Liver (tissue), 8 donors: ENCODE measurements at regions not wholly inside any gene's neighbourhood (a gene's known extent, or its start where the extent isn't known, plus 50 kb on each side); places are given as distances from the start of the nearest gene placed in this dataset.

Source experiments
- DNase-seq: peaks from one replicate; pipeline ENCODE4 v3.0.0-alpha.2; 2017; ENCODE audit warnings: low spot score
- H3K27ac ChIP-seq, 2 donors: one replicate each; pipeline ENCODE4 v1.7.0; 2013; ENCODE audit warnings: inconsistent platforms in 2 of 2, low read length in 2 of 2, control low read depth in 1 of 2, low read depth in 1 of 2, mild to moderate bottlenecking in 1 of 2
- H3K27me3 ChIP-seq, 4 donors: one replicate each; pipeline versions ENCODE4 v1.6.1 to v1.7.0; 2013; ENCODE audit warnings: low read length in 3 of 4, inconsistent platforms in 1 of 4, mild to moderate bottlenecking in 1 of 4, moderate library complexity in 1 of 4; ENCODE audit not compliant: control insufficient read depth in 4 of 4, insufficient read depth in 4 of 4
- H3K36me3 ChIP-seq, 4 donors: one replicate each; pipeline versions ENCODE4 v1.6.1 to v1.7.0; 2013; ENCODE audit warnings: low read length in 3 of 4, mild to moderate bottlenecking in 3 of 4, low read depth in 1 of 4, moderate library complexity in 1 of 4; ENCODE audit not compliant: control insufficient read depth in 4 of 4, insufficient read depth in 3 of 4
- H3K4me1 ChIP-seq, 4 donors: one replicate each; pipeline versions ENCODE4 v1.6.1 to v1.7.0; 2013; ENCODE audit warnings: low read length in 3 of 4, mild to moderate bottlenecking in 3 of 4, moderate library complexity in 1 of 4; ENCODE audit not compliant: control insufficient read depth in 4 of 4, insufficient read depth in 4 of 4
- H3K4me3 ChIP-seq, 3 donors: one replicate each; pipeline versions ENCODE4 v1.6.1 to v1.7.0; 2013; ENCODE audit warnings: low read length in 3 of 3, control low read depth in 1 of 3, low read depth in 1 of 3, mild to moderate bottlenecking in 1 of 3
- H3K9ac ChIP-seq, 2 donors: one replicate each; pipeline ENCODE4 v1.7.0; 2013; ENCODE audit warnings: low read length in 2 of 2, mild to moderate bottlenecking in 2 of 2, moderate library complexity in 2 of 2, control low read depth in 1 of 2, low read depth in 1 of 2
- H3K9me3 ChIP-seq, 4 donors: one replicate each; pipeline versions ENCODE4 v1.6.1 to v1.7.0; 2013; ENCODE audit warnings: low read length in 3 of 4; ENCODE audit not compliant: control insufficient read depth in 4 of 4
- EGR1 ChIP-seq, 2 donors: IDR thresholded peaks; 2 replicates each; pipeline ENCODE4 v1.6.1; 2016 to 2018; ENCODE audit warnings: antibody characterized with exemption in 2 of 2, low read depth in 2 of 2
- FOXA1 ChIP-seq: IDR thresholded peaks from 2 replicates; pipeline ENCODE4 v1.6.1; 2016; ENCODE audit warnings: antibody characterized with exemption
- FOXA2 ChIP-seq: IDR thresholded peaks from 2 replicates; pipeline ENCODE4 v1.6.1; 2016; ENCODE audit warnings: antibody characterized with exemption
- GABPA ChIP-seq, 2 donors: IDR thresholded peaks in 1 of 2; conservative IDR thresholded peaks in 1 of 2; 2 replicates each; pipeline ENCODE4 v1.6.1; 2016; ENCODE audit warnings: antibody characterized with exemption in 2 of 2, mild to moderate bottlenecking in 1 of 2, moderate library complexity in 1 of 2
- HNF4A ChIP-seq, 2 donors: conservative IDR thresholded peaks; 2 replicates each; pipeline ENCODE4 v1.6.1; 2016; ENCODE audit warnings: antibody characterized with exemption in 2 of 2, mild to moderate bottlenecking in 2 of 2
- HNF4G ChIP-seq: IDR thresholded peaks from 2 replicates; pipeline ENCODE4 v1.6.1; 2016; ENCODE audit warnings: antibody characterized with exemption
- JUND ChIP-seq, 2 donors: IDR thresholded peaks; 2 replicates each; pipeline ENCODE4 v1.6.1; 2016; ENCODE audit warnings: antibody characterized with exemption in 2 of 2
- NR2F2 ChIP-seq: IDR thresholded peaks from 2 replicates; pipeline ENCODE4 v1.6.1; 2016; ENCODE audit warnings: antibody characterized with exemption
- RAD21 ChIP-seq, 2 donors: IDR thresholded peaks; 2 replicates each; pipeline ENCODE4 v1.6.1; 2016; ENCODE audit warnings: antibody characterized with exemption in 2 of 2, mild to moderate bottlenecking in 2 of 2
- RXRA ChIP-seq, 2 donors: IDR thresholded peaks; 2 replicates each; pipeline ENCODE4 v1.6.1; 2017 to 2018; ENCODE audit warnings: antibody characterized with exemption in 2 of 2, mild to moderate bottlenecking in 1 of 2
- SP1 ChIP-seq: IDR thresholded peaks from 2 replicates; pipeline ENCODE4 v1.6.1; 2018; ENCODE audit warnings: antibody characterized with exemption, mild to moderate bottlenecking
- TAF1 ChIP-seq: conservative IDR thresholded peaks from 2 replicates; pipeline ENCODE4 v1.6.1; 2016; ENCODE audit warnings: antibody characterized with exemption, mild to moderate bottlenecking
- YY1 ChIP-seq: IDR thresholded peaks from 2 replicates; pipeline ENCODE4 v1.6.1; 2016; ENCODE audit warnings: antibody characterized with exemption, mild to moderate bottlenecking
- WGBS: extraction: QIAGEN DNeasy Blood & Tissue Kit; methylation state at CpG from one replicate; pipeline ENCODE4 v1.1.7; 2013; 5-methylcytosine and 5-hydroxymethylcytosine counted together
- TF ChIP-seq, protein P1 (sequence below): IDR thresholded peaks from 2 replicates; pipeline ENCODE4 v1.6.1; 2016; ENCODE audit warnings: antibody characterized with exemption
- TF ChIP-seq, protein P2 (sequence below): IDR thresholded peaks from 2 replicates; pipeline ENCODE4 v1.6.1; 2016; ENCODE audit warnings: antibody characterized with exemption, mild to moderate bottlenecking
- TF ChIP-seq, protein P3 (sequence below): IDR thresholded peaks from 2 replicates; pipeline ENCODE4 v1.6.1; 2016; ENCODE audit warnings: antibody characterized with exemption
- TF ChIP-seq, protein P4 (sequence below): fragments of 150-350 bp; IDR thresholded peaks from 2 replicates; pipeline ENCODE4 v1.5.1; 2017; ENCODE audit warnings: improper control_type of control experiment, low read depth, low read length; ENCODE audit not compliant: missing input control
- TF ChIP-seq, protein P5 (sequence below): IDR thresholded peaks from 2 replicates; pipeline ENCODE4 v1.6.1; 2016; ENCODE audit warnings: antibody characterized with exemption
- donor health status: healthy.
- donor health status: healthy.
- donor health status: healthy.
- donor health status: healthy.
- donor health status: healthy.

DNA sequence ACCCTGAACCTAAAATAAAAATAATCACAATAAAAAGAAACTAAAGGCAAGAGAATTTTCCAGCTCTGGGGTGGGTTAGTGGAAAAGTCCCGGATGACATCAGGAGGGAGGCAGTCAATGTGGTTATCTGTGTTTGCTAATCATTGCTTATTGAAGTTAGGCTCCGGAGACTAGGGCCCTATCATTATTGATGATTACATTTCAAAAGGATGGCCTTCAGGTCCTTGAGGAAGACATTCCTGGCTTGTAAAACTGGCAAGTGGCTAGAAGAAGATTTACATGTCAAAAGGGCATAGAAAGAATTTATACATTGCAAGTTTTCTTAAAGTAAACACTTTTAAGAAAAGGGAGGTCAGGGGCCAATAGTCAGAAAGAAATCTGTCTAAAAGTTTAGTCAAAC lies 123.4 kb downstream of the POSTN start:
- H3K27ac ChIP-seq: no peak overlapping the region
- no peaks in the 10 kb centered on the region for H3K36me3 ChIP-seq
- no peak for DNase-seq
- 14% methylated on average over 2 of the region's 2 CpGs for WGBS
- no peaks in the 10 kb centered on the region for H3K27me3 ChIP-seq
- no peak overlapping the region for H3K4me3 ChIP-seq
- no peaks in the 10 kb centered on the region for H3K9me3 ChIP-seq
- H3K4me1 ChIP-seq: no peaks in the 10 kb centered on the region
- no peak for TF ChIP-seq EGR1 (IDR thresholded peaks at IDR 0.05; ENCODE audit: low read depth in 2 of 2)
- TF ChIP-seq, protein P1, sequence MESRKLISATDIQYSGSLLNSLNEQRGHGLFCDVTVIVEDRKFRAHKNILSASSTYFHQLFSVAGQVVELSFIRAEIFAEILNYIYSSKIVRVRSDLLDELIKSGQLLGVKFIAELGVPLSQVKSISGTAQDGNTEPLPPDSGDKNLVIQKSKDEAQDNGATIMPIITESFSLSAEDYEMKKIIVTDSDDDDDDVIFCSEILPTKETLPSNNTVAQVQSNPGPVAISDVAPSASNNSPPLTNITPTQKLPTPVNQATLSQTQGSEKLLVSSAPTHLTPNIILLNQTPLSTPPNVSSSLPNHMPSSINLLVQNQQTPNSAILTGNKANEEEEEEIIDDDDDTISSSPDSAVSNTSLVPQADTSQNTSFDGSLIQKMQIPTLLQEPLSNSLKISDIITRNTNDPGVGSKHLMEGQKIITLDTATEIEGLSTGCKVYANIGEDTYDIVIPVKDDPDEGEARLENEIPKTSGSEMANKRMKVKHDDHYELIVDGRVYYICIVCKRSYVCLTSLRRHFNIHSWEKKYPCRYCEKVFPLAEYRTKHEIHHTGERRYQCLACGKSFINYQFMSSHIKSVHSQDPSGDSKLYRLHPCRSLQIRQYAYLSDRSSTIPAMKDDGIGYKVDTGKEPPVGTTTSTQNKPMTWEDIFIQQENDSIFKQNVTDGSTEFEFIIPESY: no peak
- TF ChIP-seq, protein P2, sequence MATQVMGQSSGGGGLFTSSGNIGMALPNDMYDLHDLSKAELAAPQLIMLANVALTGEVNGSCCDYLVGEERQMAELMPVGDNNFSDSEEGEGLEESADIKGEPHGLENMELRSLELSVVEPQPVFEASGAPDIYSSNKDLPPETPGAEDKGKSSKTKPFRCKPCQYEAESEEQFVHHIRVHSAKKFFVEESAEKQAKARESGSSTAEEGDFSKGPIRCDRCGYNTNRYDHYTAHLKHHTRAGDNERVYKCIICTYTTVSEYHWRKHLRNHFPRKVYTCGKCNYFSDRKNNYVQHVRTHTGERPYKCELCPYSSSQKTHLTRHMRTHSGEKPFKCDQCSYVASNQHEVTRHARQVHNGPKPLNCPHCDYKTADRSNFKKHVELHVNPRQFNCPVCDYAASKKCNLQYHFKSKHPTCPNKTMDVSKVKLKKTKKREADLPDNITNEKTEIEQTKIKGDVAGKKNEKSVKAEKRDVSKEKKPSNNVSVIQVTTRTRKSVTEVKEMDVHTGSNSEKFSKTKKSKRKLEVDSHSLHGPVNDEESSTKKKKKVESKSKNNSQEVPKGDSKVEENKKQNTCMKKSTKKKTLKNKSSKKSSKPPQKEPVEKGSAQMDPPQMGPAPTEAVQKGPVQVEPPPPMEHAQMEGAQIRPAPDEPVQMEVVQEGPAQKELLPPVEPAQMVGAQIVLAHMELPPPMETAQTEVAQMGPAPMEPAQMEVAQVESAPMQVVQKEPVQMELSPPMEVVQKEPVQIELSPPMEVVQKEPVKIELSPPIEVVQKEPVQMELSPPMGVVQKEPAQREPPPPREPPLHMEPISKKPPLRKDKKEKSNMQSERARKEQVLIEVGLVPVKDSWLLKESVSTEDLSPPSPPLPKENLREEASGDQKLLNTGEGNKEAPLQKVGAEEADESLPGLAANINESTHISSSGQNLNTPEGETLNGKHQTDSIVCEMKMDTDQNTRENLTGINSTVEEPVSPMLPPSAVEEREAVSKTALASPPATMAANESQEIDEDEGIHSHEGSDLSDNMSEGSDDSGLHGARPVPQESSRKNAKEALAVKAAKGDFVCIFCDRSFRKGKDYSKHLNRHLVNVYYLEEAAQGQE: no peak
- no peak for TF ChIP-seq GABPA (IDR thresholded peaks at IDR 0.05 in 1 of 2, conservative IDR thresholded peaks at IDR 0.05 in 1 of 2)
- no peak for TF ChIP-seq SP1
- TF ChIP-seq FOXA1: no peak
- no peak for TF ChIP-seq RXRA (IDR thresholded peaks at IDR 0.05)
- TF ChIP-seq, protein P3, sequence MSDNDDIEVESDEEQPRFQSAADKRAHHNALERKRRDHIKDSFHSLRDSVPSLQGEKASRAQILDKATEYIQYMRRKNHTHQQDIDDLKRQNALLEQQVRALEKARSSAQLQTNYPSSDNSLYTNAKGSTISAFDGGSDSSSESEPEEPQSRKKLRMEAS: no peak
- H3K9ac ChIP-seq: no peak overlapping the region

DNA sequence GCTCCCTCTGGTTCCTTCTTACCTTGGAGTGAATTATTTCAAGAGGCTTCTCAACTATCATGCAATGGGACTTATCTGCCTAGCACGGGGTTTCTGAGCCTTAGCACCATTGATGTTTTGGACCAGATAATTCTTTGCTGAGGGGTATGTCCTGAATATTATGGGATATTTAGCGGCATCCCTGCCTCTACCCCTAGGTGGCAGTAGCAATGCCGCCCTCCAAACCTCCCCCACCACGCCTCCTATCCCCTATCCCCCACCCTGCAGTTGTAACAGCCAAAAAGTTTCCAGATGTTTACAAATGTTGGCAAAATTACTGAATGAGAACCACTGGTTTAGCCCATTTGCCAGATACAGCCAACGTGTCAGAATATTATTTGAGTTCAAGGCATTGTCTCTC lies 125.5 kb downstream of the POSTN start:
- WGBS: 74% methylated on average over 5 of the region's 5 CpGs
- no peak for TF ChIP-seq GABPA (IDR thresholded peaks at IDR 0.05 in 1 of 2, conservative IDR thresholded peaks at IDR 0.05 in 1 of 2)
- no peak for TF ChIP-seq JUND (IDR thresholded peaks at IDR 0.05)
- no peak for TF ChIP-seq SP1
- TF ChIP-seq, protein P1: no peak
- TF ChIP-seq FOXA1: no peak
- TF ChIP-seq, protein P3: no peak
- TF ChIP-seq, protein P4, sequence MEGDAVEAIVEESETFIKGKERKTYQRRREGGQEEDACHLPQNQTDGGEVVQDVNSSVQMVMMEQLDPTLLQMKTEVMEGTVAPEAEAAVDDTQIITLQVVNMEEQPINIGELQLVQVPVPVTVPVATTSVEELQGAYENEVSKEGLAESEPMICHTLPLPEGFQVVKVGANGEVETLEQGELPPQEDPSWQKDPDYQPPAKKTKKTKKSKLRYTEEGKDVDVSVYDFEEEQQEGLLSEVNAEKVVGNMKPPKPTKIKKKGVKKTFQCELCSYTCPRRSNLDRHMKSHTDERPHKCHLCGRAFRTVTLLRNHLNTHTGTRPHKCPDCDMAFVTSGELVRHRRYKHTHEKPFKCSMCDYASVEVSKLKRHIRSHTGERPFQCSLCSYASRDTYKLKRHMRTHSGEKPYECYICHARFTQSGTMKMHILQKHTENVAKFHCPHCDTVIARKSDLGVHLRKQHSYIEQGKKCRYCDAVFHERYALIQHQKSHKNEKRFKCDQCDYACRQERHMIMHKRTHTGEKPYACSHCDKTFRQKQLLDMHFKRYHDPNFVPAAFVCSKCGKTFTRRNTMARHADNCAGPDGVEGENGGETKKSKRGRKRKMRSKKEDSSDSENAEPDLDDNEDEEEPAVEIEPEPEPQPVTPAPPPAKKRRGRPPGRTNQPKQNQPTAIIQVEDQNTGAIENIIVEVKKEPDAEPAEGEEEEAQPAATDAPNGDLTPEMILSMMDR: no peak
- no peak for TF ChIP-seq YY1
- no peak for TF ChIP-seq HNF4A (conservative IDR thresholded peaks at IDR 0.05)
- TF ChIP-seq TAF1: no peak
- TF ChIP-seq NR2F2: no peak
- TF ChIP-seq, protein P2: no peak
- no peak for TF ChIP-seq FOXA2
- TF ChIP-seq, protein P5, sequence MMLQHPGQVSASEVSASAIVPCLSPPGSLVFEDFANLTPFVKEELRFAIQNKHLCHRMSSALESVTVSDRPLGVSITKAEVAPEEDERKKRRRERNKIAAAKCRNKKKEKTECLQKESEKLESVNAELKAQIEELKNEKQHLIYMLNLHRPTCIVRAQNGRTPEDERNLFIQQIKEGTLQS: no peak
- TF ChIP-seq RAD21 (IDR thresholded peaks at IDR 0.05): no peak
- TF ChIP-seq HNF4G: no peak
- no peak for TF ChIP-seq EGR1 (IDR thresholded peaks at IDR 0.05; ENCODE audit: low read depth in 2 of 2)
- no peak for TF ChIP-seq RXRA (IDR thresholded peaks at IDR 0.05)
- no peak for DNase-seq
- H3K9ac ChIP-seq: no peak overlapping the region
- H3K9me3 ChIP-seq: peaks cover 0 to 2% (median 0%) of the 10 kb centered on the region in 4 donors
- H3K4me1 ChIP-seq: no peaks in the 10 kb centered on the region
- H3K27me3 ChIP-seq: no peaks in the 10 kb centered on the region
- no peak overlapping the region for H3K27ac ChIP-seq
- H3K36me3 ChIP-seq: no peaks in the 10 kb centered on the region
- no peak overlapping the region for H3K4me3 ChIP-seq
